HG03097 (cell line): ENCODE measurements at regions not wholly inside any gene's neighbourhood (a gene's known extent, or its start where the extent isn't known, plus 50 kb on each side); places are given as distances from the start of the nearest gene placed in this dataset.
"Not testable (repeated sequence)": the region's sequence is repeated elsewhere in the genome, so short reads cannot be mapped to it uniquely, and the experiment has no call there.

Source experiments
- ATAC-seq: cut with Tn5 transposase; IDR thresholded peaks from one replicate; pipeline ENCODE4 v1.9.1; 2021; ENCODE audit not compliant: unreplicated experiment, low FRiP score

- ATAC-seq = no peak
Measured at GRCh38 chr2:47964277-47964676, 58.0 kb upstream of the FBXO11 start.

GRCh38 chr2:47964722-47965434 is 58.6 kb upstream of the FBXO11 start:
- no peak for ATAC-seq

GRCh38 chr2:47976728-47977127 is 70.4 kb upstream of the FBXO11 start:
- ATAC-seq = not testable (repeated sequence)

GRCh38 chr2:47984041-47984440 is 77.7 kb upstream of the FBXO11 start:
- ATAC-seq = no peak

- ATAC-seq = no peak
Measured at GRCh38 chr2:47990503-47990902, 84.2 kb upstream of the FBXO11 start.

- ATAC-seq = no peak
Measured at GRCh38 chr2:47992671-47993070, 86.4 kb upstream of the FBXO11 start.

GRCh38 chr2:47996808-47997207 is 90.5 kb upstream of the FBXO11 start:
- no peak for ATAC-seq

GRCh38 chr2:47999512-47999911 is 93.2 kb upstream of the FBXO11 start:
- ATAC-seq = no peak

- ATAC-seq = no peak
Measured at GRCh38 chr2:48001498-48001897, 95.2 kb upstream of the FBXO11 start.

- ATAC-seq = no peak
Measured at GRCh38 chr2:48006094-48006493, 99.8 kb upstream of the FBXO11 start.

GRCh38 chr2:48007699-48008268 is 101.5 kb upstream of the FBXO11 start:
- ATAC-seq = no peak

- ATAC-seq = no peak
Measured at GRCh38 chr2:48009256-48009655, 103.0 kb upstream of the FBXO11 start.

GRCh38 chr2:48015421-48015820 is 109.1 kb upstream of the FBXO11 start:
- ATAC-seq = no peak

GRCh38 chr2:48016225-48017019 is 110.1 kb upstream of the FBXO11 start:
- no peak for ATAC-seq

GRCh38 chr2:48017136-48017535 is 110.8 kb upstream of the FBXO11 start:
- ATAC-seq = no peak

- no peak for ATAC-seq
Measured at GRCh38 chr2:48018480-48018879, 112.2 kb upstream of the FBXO11 start.

- no peak for ATAC-seq
Measured at GRCh38 chr2:48026865-48027264, 120.6 kb upstream of the FBXO11 start.

GRCh38 chr2:48032765-48033164 is 126.5 kb upstream of the FBXO11 start:
- ATAC-seq = no peak

GRCh38 chr2:48034295-48034694 is 128.0 kb upstream of the FBXO11 start:
- no peak for ATAC-seq

- ATAC-seq = no peak
Measured at GRCh38 chr2:48036312-48036711, 130.0 kb upstream of the FBXO11 start.

- no peak for ATAC-seq
Measured at GRCh38 chr2:48039209-48039990, 133.1 kb upstream of the FBXO11 start.
